ENCODE measurements at regions not wholly inside any gene's neighbourhood (a gene's known extent, or its start where the extent isn't known, plus 50 kb on each side); places are given as distances from the start of the nearest gene placed in this dataset.

- H3K4me1 ChIP-seq = peaks cover 0 to 13% (median 2%) of the 10 kb centered on the region in 12 donors
- no peaks in the 10 kb centered on the region for H3K36me3 ChIP-seq
- H3K4me3 ChIP-seq = no peak overlapping the region
- H3K9me3 ChIP-seq = no peaks in the 10 kb centered on the region
- 80 to 92% (median 89%) methylated on average over 1 of the region's 1 CpG for WGBS, 4 donors
- H3K27ac ChIP-seq = no peak overlapping the region
- intact Hi-C loops (cut with DNase I) = no loop called here
- DNase-seq (no peak), ATAC-seq (no peak)
- no peaks in the 10 kb centered on the region for H3K27me3 ChIP-seq
- TF ChIP-seq POLR2A (IDR thresholded peaks at IDR 0.05) = no peak
- no peak for TF ChIP-seq CTCF (IDR thresholded peaks at IDR 0.05)
These were observed 264.2 kb downstream of the ZSWIM6 start for GRCh38 chr5:61596265-61596664.

GRCh38 chr5:61597684-61598083 lies 265.6 kb downstream of the ZSWIM6 start:
- H3K27me3 ChIP-seq = no peaks in the 10 kb centered on the region
- no peak overlapping the region for H3K4me3 ChIP-seq
- ATAC-seq (no peak), DNase-seq (no peak)
- peaks cover 0 to 13% (median 2%) of the 10 kb centered on the region in 12 donors for H3K4me1 ChIP-seq
- H3K27ac ChIP-seq = no peak overlapping the region
- no peak for TF ChIP-seq CTCF (IDR thresholded peaks at IDR 0.05)
- intact Hi-C loops (cut with DNase I) = no loop called here
- no peaks in the 10 kb centered on the region for H3K36me3 ChIP-seq
- H3K9me3 ChIP-seq = no peaks in the 10 kb centered on the region

DNA sequence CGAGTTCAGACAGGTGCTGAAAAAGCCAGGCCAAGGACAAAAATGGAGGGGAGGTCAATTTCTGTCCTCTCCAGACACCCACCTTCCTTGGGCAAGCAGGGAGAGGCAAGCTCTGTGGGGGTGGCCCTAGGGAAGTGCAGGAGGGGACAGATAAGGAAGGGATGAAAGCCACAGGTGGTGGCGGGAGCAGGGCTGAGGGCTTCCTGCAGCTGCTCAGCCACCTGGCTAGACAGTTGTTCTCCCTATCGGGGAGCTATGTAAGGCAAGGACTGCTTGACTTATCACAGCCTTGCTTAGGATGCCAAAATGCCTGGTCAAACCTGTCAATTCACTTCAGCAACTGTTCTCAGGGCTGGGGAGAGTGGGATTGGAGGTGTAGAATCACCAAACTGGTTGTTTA lies 266.1 kb downstream of the ZSWIM6 start:
- Histone ChIP-seq H3K36me3 (no peaks in the 10 kb centered on the region), H3K4me1 (peaks cover 0 to 15% (median 2%) of the 10 kb centered on the region in 12 donors), H3K27ac (no peak overlapping the region), H3K4me3 (no peak overlapping the region), H3K9me3 (no peaks in the 10 kb centered on the region), H3K27me3 (no peaks in the 10 kb centered on the region)
- DNase-seq = no peak
- ATAC-seq = no peak
- 73 to 81% (median 77%) methylated on average over 3 of the region's 3 CpGs for WGBS, 4 donors
- TF ChIP-seq POLR2A (IDR thresholded peaks at IDR 0.05) = no peak
- no peak for TF ChIP-seq CTCF (IDR thresholded peaks at IDR 0.05)
- intact Hi-C loops (cut with DNase I) = no loop called here

GRCh38 chr5:61599370-61600122 lies 267.5 kb downstream of the ZSWIM6 start:
- Histone ChIP-seq H3K36me3 (no peaks in the 10 kb centered on the region), H3K27me3 (no peaks in the 10 kb centered on the region), H3K9me3 (no peaks in the 10 kb centered on the region), H3K4me3 (no peak overlapping the region), H3K27ac (no peak overlapping the region), H3K4me1 (peaks cover 0 to 20% (median 5%) of the 10 kb centered on the region in 12 donors)
- TF ChIP-seq CTCF (IDR thresholded peaks at IDR 0.05) = no peak
- no peak for TF ChIP-seq POLR2A (IDR thresholded peaks at IDR 0.05)
- no peak for DNase-seq
- 56 to 70% (median 62%) methylated on average over 5 of the region's 5 CpGs for WGBS, 4 donors
- ATAC-seq = peak in 1 of 4 donors; percentile 29
- intact Hi-C loops (cut with DNase I) = no loop called here
